NCI-H82 treated with DMSO at 0.1 percent for 48 hours (cell line): ENCODE measurements at regions not wholly inside any gene's neighbourhood (a gene's known extent, or its start where the extent isn't known, plus 50 kb on each side); places are given as distances from the start of the nearest gene placed in this dataset.
A peak's percentile ranks its signal among the peaks of the same experiment; 100 is the strongest.

Experiments used
- DNase-seq: peaks from one replicate; lab custom pipeline; 2025; ENCODE audit not compliant: unreplicated experiment; lab: John Stamatoyannopoulos, UW

GRCh38 chr6:23002044-23002619 is 432.8 kb downstream of the HDGFL1 start:
- DNase-seq, result no peak

GRCh38 chr6:23003671-23004467 is 434.5 kb downstream of the HDGFL1 start:
- peak; percentile 77 for DNase-seq

- no peak for DNase-seq
Measured at GRCh38 chr6:23006656-23007055, 437.3 kb downstream of the HDGFL1 start.

GRCh38 chr6:23011615-23012014 is 442.2 kb downstream of the HDGFL1 start:
- no peak for DNase-seq

- DNase-seq, result no peak
Measured at GRCh38 chr6:23013776-23014175, 444.4 kb downstream of the HDGFL1 start.

GRCh38 chr6:23016696-23017095 is 447.3 kb downstream of the HDGFL1 start:
- no peak for DNase-seq

GRCh38 chr6:23021487-23021886 is 452.1 kb downstream of the HDGFL1 start:
- no peak for DNase-seq

- DNase-seq, result no peak
Measured at GRCh38 chr6:23027281-23027680, 457.9 kb downstream of the HDGFL1 start.

- no peak for DNase-seq
Measured at GRCh38 chr6:23031986-23032385, 462.6 kb downstream of the HDGFL1 start.

- no peak for DNase-seq
Measured at GRCh38 chr6:23034926-23035325, 465.6 kb downstream of the HDGFL1 start.

- DNase-seq, result no peak
Measured at GRCh38 chr6:23036406-23036983, 467.1 kb downstream of the HDGFL1 start.

GRCh38 chr6:23040899-23041298 is 471.5 kb downstream of the HDGFL1 start:
- DNase-seq, result no peak

- DNase-seq, result no peak
Measured at GRCh38 chr6:23045280-23045679, 475.9 kb downstream of the HDGFL1 start.

- no peak for DNase-seq
Measured at GRCh38 chr6:23055523-23055922, 486.2 kb downstream of the HDGFL1 start.

GRCh38 chr6:23073821-23074220 is 504.5 kb downstream of the HDGFL1 start:
- no peak for DNase-seq

- DNase-seq, result no peak
Measured at GRCh38 chr6:23077772-23078171, 508.4 kb downstream of the HDGFL1 start.

GRCh38 chr6:23081701-23082100 is 512.3 kb downstream of the HDGFL1 start:
- DNase-seq, result no peak

- no peak for DNase-seq
Measured at GRCh38 chr6:23086100-23086499, 516.7 kb downstream of the HDGFL1 start.

GRCh38 chr6:23087471-23087870 is 518.1 kb downstream of the HDGFL1 start:
- no peak for DNase-seq

GRCh38 chr6:23088761-23089160 is 519.4 kb downstream of the HDGFL1 start:
- no peak for DNase-seq

- DNase-seq, result no peak
Measured at GRCh38 chr6:23089981-23090380, 520.6 kb downstream of the HDGFL1 start.

GRCh38 chr6:23091795-23092194 is 522.4 kb downstream of the HDGFL1 start:
- no peak for DNase-seq
